ENCODE measurements at regions not wholly inside any gene's neighbourhood (a gene's known extent, or its start where the extent isn't known, plus 50 kb on each side); places are given as distances from the start of the nearest gene placed in this dataset.

DNA sequence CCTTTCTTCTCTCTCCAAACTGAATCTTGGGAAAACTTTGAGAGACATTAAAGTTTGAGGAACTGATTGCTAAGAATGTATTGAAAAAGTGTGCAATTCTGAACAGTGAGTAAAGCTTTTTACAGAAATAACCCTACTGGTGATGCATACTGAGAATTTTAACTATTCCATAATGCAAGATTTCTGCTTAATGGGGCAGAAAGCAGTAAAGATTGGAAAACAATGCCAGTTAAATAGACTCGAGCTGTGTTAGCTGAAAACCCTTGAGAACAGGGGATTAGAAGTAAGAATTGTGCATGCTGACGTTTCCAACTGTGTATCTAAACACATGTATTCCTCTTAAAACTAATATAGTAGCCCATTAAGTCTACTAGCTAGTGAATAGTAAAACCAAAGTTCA, 1500.2 kb upstream of the PRMT6 start:
- no peak for DNase-seq
- Histone ChIP-seq H3K27ac (no peak overlapping the region), H3K4me3 (no peak overlapping the region), H3K4me1 (no peaks in the 10 kb centered on the region), H3K9me3 (peaks cover 0 to 12% (median 5%) of the 10 kb centered on the region in 8 donors), H3K27me3 (replicated peaks in 1 of 7) (no peaks in the 10 kb centered on the region), H3K36me3 (no peaks in the 10 kb centered on the region)
- no peak for TF ChIP-seq CTCF (IDR thresholded peaks at IDR 0.05 in 8 of 11, conservative IDR thresholded peaks at IDR 0.05 in 3 of 11)
- no peak for TF ChIP-seq POLR2A (IDR thresholded peaks at IDR 0.05)
- no peak for TF ChIP-seq POLR2AphosphoS5 (IDR thresholded peaks at IDR 0.05)
- intact Hi-C loops (cut with DNase I; ENCODE audit: low total_unique reads) = no loop called here
- 44 to 62% (median 60%) methylated on average over 2 of the region's 2 CpGs for WGBS, 5 donors

DNA sequence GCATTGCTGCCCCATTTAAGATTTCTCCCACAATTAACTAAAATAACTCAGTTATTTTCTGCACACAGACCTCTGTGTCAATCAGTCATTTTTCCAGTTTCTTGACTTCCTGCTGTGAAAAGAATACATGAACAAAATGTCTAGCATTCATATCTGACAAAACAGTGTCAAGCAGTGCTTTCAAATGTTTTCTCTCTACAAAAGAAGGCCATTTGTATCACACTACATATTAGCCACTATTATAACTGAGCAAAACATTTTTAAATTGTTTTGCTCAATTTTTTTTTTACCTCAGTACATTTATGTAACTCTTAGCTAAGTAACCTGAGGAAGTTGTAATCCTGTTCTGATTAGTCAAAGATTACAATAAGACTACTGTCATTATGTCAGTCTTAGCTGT, 1498.5 kb upstream of the PRMT6 start:
- Histone ChIP-seq H3K4me3 (no peak overlapping the region), H3K9me3 (peaks cover 0 to 18% (median 5%) of the 10 kb centered on the region in 8 donors), H3K27ac (no peak overlapping the region), H3K4me1 (no peaks in the 10 kb centered on the region), H3K36me3 (no peaks in the 10 kb centered on the region), H3K27me3 (replicated peaks in 1 of 7) (no peaks in the 10 kb centered on the region)
- intact Hi-C loops (cut with DNase I; ENCODE audit: low total_unique reads) = no loop called here
- no peak for DNase-seq
- no peak for TF ChIP-seq POLR2AphosphoS5 (IDR thresholded peaks at IDR 0.05)
- TF ChIP-seq CTCF (IDR thresholded peaks at IDR 0.05 in 8 of 11, conservative IDR thresholded peaks at IDR 0.05 in 3 of 11) = no peak
- no peak for TF ChIP-seq POLR2A (IDR thresholded peaks at IDR 0.05)

GRCh38 chr1:105565006-105565405, 1491.5 kb upstream of the PRMT6 start:
- Histone ChIP-seq H3K27me3 (replicated peaks in 1 of 7) (no peaks in the 10 kb centered on the region), H3K4me3 (no peak overlapping the region), H3K9me3 (peaks cover 0 to 26% (median 10%) of the 10 kb centered on the region in 8 donors), H3K4me1 (no peaks in the 10 kb centered on the region), H3K27ac (no peak overlapping the region), H3K36me3 (no peaks in the 10 kb centered on the region)
- WGBS, 5 donors = 45 to 47% (median 47%) methylated on average over 2 of the region's 2 CpGs
- TF ChIP-seq CTCF (IDR thresholded peaks at IDR 0.05 in 8 of 11, conservative IDR thresholded peaks at IDR 0.05 in 3 of 11) (no peak), POLR2AphosphoS5 (IDR thresholded peaks at IDR 0.05) (no peak), POLR2A (IDR thresholded peaks at IDR 0.05) (no peak)
- no peak for DNase-seq
- intact Hi-C loops (cut with DNase I; ENCODE audit: low total_unique reads) = no loop called here

DNA sequence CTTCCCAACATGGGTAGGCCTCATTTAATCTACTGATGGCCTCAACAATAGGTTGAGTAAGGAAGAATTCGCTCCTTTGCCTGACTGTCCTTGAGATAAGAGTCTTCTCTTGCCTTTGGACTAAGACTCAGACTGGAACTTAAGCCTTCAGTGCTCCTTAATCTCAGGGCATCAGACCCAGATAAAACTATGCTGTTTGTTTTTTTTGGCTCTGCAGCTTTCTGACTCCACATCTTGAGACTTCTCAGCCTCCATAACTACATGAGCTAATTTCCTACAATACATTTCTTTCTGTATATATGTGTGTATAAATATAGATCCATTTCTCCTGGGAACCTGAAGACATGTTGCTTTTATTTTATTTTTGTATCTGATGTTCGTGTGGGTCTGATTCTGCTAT, 1470.7 kb upstream of the PRMT6 start:
- 20 to 65% (median 54%) methylated on average over 2 of the region's 2 CpGs for WGBS, 5 donors
- TF ChIP-seq POLR2AphosphoS5 (IDR thresholded peaks at IDR 0.05) (no peak), POLR2A (IDR thresholded peaks at IDR 0.05) (no peak), CTCF (IDR thresholded peaks at IDR 0.05 in 8 of 11, conservative IDR thresholded peaks at IDR 0.05 in 3 of 11) (no peak)
- Histone ChIP-seq H3K4me3 (no peak overlapping the region), H3K27ac (no peak overlapping the region), H3K4me1 (no peaks in the 10 kb centered on the region), H3K9me3 (peaks cover 0 to 20% (median 2%) of the 10 kb centered on the region in 8 donors), H3K36me3 (no peaks in the 10 kb centered on the region), H3K27me3 (replicated peaks in 1 of 7) (no peaks in the 10 kb centered on the region)
- intact Hi-C loops (cut with DNase I; ENCODE audit: low total_unique reads) = no loop called here
- DNase-seq = no peak
